ENCODE measurements at regions not wholly inside any gene's neighbourhood (a gene's known extent, or its start where the extent isn't known, plus 50 kb on each side); places are given as distances from the start of the nearest gene placed in this dataset.

DNA sequence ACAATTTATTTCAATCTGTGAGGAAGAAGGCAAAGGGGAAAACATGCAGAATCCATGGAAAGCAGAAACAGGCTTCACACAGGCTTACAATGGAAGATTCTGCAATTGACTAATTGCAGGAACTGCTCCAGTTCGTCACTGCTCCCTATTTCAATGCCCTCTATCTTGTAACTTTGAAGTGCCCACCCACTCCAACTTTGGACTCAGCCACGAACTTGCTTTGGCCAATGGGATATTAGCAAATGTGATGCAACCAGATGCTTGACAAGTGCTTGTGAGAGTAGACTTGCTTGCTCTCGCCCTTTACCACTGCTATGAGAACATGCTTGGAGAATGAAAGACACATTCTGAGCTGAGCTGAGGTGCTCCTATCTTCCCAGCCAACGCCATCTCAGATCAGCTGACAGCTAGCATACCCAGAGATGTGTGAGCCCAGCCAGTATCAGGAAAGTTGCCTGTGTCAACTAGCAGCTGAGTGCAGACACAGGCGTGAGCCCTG, 105.7 kb upstream of the PTCHD1 start:
- TF ChIP-seq MYC (IDR thresholded peaks at IDR 0.05; ENCODE audit: low read depth, low read length) = no peak
- TF ChIP-seq, protein P1, sequence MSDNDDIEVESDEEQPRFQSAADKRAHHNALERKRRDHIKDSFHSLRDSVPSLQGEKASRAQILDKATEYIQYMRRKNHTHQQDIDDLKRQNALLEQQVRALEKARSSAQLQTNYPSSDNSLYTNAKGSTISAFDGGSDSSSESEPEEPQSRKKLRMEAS (IDR thresholded peaks at IDR 0.05; ENCODE audit: low read depth, low read length) = no peak
- TF ChIP-seq, protein P2, sequence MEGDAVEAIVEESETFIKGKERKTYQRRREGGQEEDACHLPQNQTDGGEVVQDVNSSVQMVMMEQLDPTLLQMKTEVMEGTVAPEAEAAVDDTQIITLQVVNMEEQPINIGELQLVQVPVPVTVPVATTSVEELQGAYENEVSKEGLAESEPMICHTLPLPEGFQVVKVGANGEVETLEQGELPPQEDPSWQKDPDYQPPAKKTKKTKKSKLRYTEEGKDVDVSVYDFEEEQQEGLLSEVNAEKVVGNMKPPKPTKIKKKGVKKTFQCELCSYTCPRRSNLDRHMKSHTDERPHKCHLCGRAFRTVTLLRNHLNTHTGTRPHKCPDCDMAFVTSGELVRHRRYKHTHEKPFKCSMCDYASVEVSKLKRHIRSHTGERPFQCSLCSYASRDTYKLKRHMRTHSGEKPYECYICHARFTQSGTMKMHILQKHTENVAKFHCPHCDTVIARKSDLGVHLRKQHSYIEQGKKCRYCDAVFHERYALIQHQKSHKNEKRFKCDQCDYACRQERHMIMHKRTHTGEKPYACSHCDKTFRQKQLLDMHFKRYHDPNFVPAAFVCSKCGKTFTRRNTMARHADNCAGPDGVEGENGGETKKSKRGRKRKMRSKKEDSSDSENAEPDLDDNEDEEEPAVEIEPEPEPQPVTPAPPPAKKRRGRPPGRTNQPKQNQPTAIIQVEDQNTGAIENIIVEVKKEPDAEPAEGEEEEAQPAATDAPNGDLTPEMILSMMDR (IDR thresholded peaks at IDR 0.05; ENCODE audit: low read depth, low read length) = no peak
- TF ChIP-seq POLR2A (IDR thresholded peaks at IDR 0.05; ENCODE audit: extremely low read depth, insufficient read length) = no peak
- no peak overlapping the region for H3K4me3 ChIP-seq (ENCODE audit: low read depth, low read length)
- DNase-seq (ENCODE audit: low read depth) = peak; percentile 2

DNA sequence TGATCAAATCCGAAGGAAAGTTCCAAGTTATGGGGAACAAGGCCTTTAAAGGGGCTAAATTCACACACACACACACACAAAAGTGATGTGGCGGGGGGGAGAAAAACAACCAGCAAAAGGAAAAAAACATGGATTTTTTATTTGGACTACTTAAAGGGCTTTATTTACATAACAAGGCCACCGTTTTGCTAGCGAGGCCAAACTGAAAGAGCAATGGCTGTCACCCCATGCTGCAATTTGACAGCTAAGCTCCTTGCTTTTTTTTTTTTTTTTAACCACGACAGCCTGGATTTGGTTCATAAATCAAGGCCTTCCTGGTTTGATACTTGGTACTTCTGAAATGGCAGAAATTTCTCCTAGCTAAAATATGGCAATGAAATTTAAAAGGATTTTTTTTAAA, 99.6 kb upstream of the PTCHD1 start:
- TF ChIP-seq, protein P1 (IDR thresholded peaks at IDR 0.05; ENCODE audit: low read depth, low read length) = no peak
- TF ChIP-seq POLR2A (IDR thresholded peaks at IDR 0.05; ENCODE audit: extremely low read depth, insufficient read length) = no peak
- TF ChIP-seq MYC (IDR thresholded peaks at IDR 0.05; ENCODE audit: low read depth, low read length) = no peak
- TF ChIP-seq, protein P2 (IDR thresholded peaks at IDR 0.05; ENCODE audit: low read depth, low read length) = no peak
- DNase-seq (ENCODE audit: low read depth) = no peak

DNA sequence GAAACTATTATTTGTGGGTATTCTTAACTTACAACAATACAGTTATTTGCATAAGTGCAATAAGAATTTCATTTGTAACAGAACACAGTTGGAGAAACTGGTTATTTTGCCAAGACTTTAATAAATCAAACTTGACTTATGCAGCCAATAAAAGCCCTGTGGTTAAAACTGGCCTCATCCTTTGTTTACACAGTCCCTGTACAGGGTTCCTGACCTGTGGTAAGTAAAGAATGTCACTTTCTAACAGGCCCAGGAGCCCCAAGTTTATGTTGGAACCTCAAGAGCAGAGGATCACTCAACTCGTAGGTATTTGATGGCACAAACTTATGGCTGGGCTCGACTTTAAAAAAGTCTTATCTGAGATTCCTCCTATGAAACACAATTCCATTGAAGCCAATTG, 88.6 kb upstream of the PTCHD1 start:
- H3K4me3 ChIP-seq (ENCODE audit: low read depth, low read length) = no peak overlapping the region
- no peak for DNase-seq (ENCODE audit: low read depth)
- TF ChIP-seq MYC (IDR thresholded peaks at IDR 0.05; ENCODE audit: low read depth, low read length) = no peak
- TF ChIP-seq, protein P2 (IDR thresholded peaks at IDR 0.05; ENCODE audit: low read depth, low read length) = no peak
- TF ChIP-seq, protein P1 (IDR thresholded peaks at IDR 0.05; ENCODE audit: low read depth, low read length) = no peak
- TF ChIP-seq POLR2A (IDR thresholded peaks at IDR 0.05; ENCODE audit: extremely low read depth, insufficient read length) = no peak

More for the DNA sequence above, 99.6 kb upstream of the PTCHD1 start:
- no peak overlapping the region for H3K4me3 ChIP-seq (ENCODE audit: low read depth, low read length)

DNA sequence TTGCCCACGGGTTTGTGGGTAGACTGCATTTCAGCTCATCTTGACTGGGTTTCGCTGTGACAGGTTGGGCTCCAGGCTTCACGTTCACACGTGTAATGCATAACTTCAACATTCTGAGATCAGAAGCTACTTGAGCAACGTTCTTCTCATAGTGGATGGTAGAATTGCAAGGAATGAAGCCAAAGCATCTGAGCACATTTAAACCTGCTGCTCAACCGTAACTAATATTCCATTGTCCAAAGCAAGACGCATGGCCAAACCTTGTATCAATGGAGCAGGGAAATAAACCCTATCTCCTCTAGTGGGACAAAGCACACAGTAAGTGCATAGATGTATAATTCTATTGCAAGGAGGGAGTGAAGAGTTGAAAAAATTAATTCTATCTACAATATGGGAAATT, 86.5 kb upstream of the PTCHD1 start:
- no peak for DNase-seq (ENCODE audit: low read depth)

DNA sequence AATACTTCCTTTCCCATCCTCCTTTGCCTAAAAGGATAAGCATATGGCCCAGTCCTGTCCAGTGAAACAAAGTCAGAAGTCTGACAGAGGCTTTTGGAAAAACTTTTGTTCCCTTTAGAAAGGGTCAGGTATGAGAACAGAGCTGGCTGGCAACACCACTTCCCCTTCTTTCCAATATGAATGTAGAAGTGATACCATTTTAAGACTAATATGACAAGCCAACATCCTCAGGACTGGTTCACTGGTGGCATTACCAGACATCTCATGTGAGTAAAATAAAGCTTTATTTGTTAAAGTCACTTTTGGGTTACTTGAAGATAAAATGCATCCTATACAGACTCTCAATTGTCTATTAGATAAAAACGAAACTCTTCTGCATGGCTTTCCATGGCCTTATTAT, 83.6 kb upstream of the PTCHD1 start:
- H3K4me3 ChIP-seq (ENCODE audit: low read depth, low read length) = no peak overlapping the region
- TF ChIP-seq MYC (IDR thresholded peaks at IDR 0.05; ENCODE audit: low read depth, low read length) (no peak), POLR2A (IDR thresholded peaks at IDR 0.05; ENCODE audit: extremely low read depth, insufficient read length) (no peak)
- TF ChIP-seq, protein P2 (IDR thresholded peaks at IDR 0.05; ENCODE audit: low read depth, low read length) = no peak
- TF ChIP-seq, protein P1 (IDR thresholded peaks at IDR 0.05; ENCODE audit: low read depth, low read length) = no peak
- no peak for DNase-seq (ENCODE audit: low read depth)

More for the DNA sequence above, 86.5 kb upstream of the PTCHD1 start:
- no peak overlapping the region for H3K4me3 ChIP-seq (ENCODE audit: low read depth, low read length)
- TF ChIP-seq, protein P2 (IDR thresholded peaks at IDR 0.05; ENCODE audit: low read depth, low read length) = no peak
- TF ChIP-seq POLR2A (IDR thresholded peaks at IDR 0.05; ENCODE audit: extremely low read depth, insufficient read length) = no peak
- TF ChIP-seq, protein P1 (IDR thresholded peaks at IDR 0.05; ENCODE audit: low read depth, low read length) = no peak
- no peak for TF ChIP-seq MYC (IDR thresholded peaks at IDR 0.05; ENCODE audit: low read depth, low read length)
